Hematopoietic multipotent progenitor cell treated with erythropoietin and hydrocortisone succinate and interleukin-3 and kit ligand, for 17 days (in vitro differentiated cells): ENCODE measurements at regions not wholly inside any gene's neighbourhood (a gene's known extent, or its start where the extent isn't known, plus 50 kb on each side); places are given as distances from the start of the nearest gene placed in this dataset.

ENCODE experiments used
- DNase-seq: peaks from one replicate; pipeline ENCODE4 v3.0.0-alpha.2; 2015; ENCODE audit warnings: low spot score

DNA sequence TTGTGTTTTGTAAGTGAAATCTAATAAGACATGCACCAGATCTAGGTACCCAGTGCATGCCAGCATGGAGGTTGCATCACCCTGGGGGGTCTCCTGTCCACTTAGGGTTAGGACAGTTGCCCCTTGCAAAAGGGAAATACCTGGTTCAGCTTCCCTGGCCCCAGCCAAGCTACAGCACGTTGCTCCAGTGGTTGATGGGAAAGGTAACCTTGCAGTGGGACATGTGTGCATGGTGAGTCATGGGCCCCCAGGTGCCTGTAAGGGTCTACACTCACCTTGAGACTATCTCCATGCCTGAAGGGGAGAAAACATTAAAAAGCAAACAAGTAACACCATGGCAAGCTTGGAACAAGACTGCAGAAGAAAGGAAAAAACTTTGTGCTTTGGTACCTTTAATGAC is 143.9 kb downstream of the LSM5 start:
- DNase-seq, result no peak

DNA sequence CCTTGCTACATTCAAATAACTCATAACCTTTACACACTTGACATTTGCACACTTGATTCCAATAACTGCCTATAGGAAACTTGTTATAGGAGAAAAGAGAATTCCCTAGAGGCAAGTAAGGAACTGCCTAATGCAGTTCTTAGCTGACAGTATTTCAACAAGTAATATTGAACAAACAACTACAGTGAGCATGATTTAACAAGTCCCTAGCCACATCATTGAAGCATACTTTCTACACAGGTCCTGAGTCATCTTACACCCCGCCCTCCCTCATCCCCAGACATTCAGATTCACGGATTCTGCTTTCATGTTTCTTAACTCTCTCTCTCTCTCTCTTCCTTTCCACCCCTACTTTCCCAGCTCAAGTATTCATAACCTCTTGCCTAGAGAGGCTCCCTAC is 153.5 kb downstream of the LSM5 start:
- no peak for DNase-seq

DNA sequence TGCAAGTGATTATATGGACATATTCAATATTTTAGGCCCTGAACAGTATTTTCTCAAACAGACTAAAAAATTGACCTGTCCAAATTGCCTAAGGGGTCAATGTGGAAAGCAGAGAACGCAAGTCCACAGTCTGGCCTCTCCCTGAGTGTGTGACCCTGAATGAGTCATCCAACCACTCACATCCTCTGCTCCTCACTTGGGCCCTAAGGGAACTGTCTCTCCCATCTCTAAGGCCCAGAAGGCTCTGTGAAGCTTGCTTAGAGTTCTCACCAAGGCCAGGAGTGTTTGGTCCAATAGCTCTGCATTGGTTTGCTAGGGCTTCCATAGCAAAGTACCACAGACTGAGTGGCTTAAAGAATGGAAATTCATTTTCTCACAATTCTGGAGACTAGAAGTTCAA is 155.1 kb downstream of the LSM5 start:
- no peak for DNase-seq

DNA sequence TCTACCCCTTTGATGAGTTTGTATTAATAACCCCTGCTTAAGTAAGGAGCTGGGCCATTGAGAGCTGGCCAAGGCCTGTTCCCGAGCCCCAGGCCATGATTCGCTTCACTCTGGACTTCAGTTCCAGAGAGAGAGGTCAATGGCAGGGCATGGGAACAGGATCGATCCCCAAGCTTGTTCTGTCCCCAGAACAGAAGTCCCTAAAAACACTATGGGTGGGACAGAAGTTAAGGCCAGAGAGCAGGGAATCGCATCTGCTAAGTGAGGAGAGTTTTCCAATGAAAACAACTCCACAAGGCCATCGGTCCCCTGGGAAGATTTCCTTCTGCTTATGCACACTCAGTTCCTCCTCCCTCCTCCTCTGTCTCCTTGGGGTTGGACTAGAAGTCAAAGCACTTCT is 159.6 kb downstream of the LSM5 start:
- DNase-seq, result no peak

DNA sequence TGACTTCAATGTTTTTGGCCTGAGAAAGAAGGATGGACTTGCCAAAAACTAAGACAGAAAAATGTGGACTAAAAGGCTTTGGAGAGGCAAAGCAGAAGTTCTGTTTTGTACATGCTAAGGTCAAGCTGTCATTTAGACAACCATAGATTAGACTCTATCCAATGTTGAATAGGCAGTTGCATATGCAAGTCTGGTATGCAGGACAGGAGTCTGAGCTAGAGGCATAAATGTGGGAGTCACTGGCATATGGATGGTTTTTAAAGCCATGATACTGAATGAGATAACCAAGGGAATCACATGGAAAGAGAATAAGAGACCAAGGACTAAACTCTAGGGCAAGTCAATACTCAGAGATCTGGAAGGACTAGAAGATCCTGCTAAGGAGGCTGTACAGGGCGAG is 164.1 kb downstream of the LSM5 start:
- DNase-seq, result no peak

DNA sequence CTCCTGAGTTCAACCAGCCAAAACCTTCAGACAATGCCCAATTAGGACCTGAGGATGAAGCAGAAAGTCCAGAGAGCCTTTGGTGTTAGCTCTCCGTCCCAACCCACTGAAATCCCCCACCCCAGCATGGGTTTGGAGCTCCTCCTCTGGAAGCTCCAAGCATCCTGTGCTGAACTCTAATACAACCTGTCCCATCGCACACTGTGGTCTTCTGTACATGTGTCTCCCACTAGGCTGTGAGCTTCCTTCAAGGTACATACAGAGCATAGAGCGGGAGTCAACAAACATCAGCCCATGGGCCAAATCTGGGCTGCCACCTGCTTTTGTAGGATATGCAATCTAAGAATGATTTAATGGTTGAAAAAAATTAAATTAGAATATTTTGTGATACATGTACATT is 166.5 kb downstream of the LSM5 start:
- no peak for DNase-seq

DNA sequence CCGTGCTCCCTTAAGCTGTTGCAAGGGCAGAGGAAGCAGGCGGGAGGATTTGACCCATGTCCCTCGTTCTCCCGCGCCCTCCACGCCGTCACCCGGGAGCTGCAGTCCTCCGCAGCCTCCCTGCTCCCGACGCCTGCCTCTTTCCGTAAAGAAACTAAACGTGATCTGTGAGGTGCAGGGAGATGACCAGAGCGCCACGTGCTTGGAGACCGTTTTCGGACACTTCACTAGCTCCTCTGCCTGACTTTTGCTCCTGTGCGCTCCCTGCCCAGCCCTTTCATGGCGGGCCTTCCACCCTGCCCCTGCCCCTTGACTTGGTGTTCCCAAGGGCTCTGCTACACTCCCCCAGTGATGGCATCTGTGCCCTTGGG is 171.2 kb downstream of the LSM5 start:
- DNase-seq, result no peak

DNA sequence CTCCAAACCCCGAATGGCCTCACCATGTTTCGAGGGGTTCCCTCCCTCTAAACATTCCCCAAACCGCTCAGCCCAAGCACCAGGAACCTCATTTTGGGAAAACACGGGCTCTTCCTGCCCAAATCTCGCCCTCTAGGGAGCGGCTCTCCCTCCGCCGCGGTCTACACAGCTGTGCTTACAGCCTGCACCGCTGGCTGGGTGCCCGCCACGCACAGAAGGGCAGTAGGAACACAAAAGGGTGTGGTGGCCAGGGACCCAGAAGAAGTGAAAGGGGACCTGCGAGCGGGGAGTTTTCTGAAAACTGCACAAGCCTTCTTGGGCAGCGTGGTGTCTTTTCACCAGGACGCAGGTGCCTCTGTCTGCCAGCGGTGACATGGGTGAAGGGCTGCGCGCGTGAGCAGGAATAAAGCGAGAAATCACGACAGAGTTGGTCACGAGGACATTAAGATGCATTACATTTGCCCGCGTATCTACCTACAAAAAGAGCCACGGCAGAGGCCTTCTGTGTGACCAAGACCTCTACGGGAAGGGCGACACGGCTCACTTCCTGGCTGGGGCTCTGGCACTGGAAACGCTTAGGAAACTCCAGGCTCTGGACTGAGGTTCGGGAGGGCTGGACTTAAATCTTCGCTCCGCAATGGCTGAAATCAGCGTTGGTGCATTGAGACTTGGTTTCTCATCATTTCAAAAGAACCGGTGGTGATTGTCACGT is 171.7 kb downstream of the LSM5 start:
- DNase-seq, result no peak

DNA sequence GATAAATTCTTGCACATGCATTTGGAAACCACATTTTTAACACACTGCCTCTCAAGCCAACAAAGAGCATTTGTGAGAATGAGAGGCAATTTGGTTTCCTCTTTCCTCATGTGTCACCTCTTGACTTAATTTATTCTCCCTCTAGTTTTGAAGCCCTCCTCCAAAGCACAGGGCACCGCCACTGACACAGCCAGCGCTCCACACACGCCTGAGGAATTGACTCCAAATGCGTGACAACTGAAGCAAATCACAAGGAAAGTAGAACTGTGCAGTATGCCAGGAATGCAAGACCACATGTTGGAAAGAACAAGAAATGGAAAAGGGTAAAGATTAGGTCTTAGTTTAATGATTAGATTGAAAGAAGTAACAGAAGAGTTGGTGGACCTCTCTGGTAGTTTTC is 173.3 kb downstream of the LSM5 start:
- no peak for DNase-seq

DNA sequence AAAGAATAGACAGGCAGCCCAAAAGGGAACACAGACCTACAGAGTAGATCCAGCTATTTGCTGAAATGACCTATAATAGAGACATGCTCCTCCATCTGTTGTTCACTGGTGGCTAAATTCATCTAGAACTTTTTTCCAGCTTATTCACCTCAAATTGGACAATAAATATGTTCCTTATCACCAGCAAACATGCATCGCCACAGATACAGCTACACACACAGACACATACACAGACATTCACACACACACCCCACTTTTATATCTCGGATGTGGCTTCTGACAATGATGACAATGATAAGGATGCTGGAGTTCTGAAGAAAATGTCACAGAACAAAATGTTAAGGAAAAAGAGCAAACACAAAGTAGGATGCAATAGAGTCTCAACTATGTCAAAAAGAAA is 175.4 kb downstream of the LSM5 start:
- no peak for DNase-seq

DNA sequence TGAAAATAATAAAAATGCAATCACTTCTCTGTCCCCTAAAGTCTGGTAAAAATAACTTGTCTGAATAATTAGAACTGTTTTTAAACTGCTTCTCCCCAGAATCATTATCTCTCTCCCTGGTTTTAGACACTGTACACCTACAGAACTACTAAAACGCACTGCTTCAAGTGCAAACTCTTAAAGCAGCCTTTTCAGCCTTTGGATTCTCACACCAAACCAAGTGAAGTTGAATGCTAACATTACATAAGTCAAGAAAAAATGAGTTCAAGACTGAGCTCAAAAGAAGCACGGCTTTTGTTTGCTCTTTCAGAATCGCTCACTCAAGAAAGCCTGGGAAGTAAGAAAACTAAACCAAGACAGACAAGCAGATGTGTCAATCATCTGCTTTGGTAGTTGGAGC is 188.8 kb downstream of the LSM5 start:
- no peak for DNase-seq

DNA sequence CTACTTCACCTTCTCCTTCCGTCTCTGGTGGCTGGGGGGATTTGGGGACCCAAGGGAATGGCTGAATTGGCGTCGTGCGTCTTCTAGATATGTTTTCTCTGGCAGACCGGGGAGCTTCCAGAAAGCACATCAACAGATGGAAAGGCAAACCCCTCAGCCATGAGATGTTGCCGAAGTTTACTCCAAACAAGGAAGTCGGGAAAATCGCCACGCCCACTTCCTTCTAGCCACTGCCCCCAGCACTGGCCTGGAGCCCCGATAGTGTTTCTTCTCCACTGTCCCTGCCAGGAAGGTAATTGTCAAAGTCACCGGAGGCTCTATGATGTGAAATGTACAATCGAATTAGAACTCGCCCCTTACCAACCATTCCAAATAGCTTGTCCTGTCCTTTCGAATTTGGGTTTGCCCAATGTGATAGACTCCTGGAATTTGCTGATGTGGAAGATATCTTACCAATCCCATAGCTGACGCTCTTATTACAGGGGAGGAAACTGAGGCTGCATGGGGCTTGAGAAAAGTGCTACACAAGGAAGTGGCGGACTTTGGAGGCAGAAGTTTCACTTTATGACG is 191.0 kb downstream of the LSM5 start:
- DNase-seq, result no peak

DNA sequence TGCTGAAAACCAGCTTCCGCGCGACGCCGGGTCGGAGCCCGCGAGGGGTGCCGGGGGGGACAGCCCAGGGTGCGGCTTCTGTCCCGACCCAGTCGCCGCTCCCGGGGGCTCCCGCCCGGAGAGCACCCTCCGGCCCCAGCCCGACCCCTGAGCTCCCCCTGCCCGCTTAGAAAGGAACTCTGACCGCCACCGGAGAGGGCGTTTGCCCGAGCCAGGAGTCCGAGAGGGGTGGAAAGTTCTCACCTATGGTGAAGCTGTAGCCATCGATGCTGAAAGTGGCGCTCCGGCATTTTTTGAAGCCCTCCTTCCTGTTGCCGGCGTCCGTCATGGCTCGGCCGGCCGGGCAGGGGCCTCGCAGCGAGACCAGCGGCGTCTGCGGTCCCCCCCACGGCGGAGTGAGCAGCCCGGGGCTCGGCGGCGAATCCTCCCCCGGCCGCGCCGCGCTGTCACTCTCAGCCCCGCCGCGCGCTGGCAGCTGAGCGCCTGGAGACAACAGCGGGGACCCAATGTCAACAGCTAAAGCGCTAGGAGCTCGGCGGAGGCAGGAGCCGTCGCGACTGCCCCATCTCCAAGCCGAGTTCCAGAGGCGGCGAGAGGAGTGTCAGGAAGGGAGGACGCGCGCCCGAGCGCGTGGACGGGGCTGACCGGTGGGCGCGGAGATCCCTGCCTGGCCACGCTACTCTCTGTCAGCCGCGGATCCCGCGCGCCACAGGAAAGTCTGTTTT is 191.6 kb downstream of the LSM5 start:
- no peak for DNase-seq

DNA sequence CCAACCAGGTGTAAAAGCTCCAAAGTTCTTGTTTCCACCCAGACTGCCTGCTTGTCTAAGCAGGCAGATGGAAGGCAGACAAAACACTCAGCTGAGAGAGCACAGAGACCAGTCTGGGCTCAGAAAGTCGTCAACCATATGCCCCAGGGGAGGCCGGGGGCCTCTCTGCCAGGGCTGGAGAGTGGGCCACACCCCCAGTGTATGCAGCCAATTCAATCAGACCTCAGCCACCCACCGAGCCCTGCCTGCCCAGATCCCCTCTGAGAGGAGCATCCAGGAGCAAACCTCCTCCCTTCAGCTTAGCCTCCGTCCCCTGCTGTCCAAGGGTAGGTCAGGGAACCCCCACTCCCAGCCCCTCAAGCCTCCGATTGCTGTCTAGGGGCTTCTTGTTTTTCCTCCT is 196.3 kb downstream of the LSM5 start:
- DNase-seq, result no peak

DNA sequence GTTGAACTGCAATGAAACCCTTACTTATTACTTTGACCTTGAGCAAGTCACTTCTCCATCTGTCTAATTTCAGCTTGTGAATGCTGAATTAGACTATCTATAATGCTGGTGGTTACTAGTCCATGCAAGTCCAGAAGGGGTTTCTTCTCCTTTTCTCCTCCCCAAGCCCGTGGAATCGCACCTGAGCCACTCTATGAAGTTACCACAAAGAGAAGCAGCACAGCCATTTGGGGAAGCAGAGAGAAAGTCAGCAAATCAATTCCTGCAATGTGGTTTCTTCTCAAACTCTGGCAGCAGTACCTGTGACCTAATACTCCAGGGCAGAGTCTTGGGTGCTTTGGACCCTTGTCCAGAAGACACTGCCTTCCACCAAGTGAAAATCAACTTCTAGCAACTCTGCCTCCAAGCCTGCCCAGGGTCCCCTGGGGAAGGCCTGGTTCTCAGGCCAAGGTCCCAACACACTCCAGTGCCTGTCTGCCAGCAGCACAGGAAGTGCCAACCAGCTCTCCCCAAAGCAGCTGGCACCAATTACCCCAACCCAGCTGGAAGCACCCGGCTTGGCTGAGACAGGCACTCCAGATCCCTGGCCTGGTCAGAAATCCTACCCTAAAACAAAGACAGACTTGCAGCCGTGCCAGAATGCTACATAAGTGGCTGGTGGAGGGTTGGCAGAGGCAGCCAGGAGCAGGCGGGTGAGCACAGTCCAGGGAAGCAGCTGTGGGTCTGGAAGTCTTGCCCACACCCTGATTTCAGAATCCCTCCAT is 200.3 kb downstream of the LSM5 start:
- no peak for DNase-seq

DNA sequence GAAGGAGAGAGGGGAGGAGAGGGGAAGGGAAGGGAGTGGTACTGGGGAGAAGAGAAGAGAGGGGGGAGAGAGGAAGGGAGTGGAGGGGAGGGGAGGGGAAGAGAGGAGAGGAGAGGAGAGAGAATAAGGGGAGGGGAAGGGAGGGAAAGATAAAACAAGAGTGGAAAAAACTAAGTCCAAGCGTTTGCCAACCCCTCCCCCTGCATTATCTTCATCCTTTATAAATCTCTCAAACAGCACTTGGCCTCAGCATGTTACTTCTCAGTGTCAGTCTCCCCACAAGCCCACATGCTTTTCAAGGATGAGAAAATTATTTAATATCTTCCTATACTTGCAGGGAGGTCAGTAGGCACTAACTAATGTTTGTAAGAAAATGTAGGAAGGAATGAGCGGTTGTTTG is 204.5 kb downstream of the LSM5 start:
- DNase-seq, result no peak

DNA sequence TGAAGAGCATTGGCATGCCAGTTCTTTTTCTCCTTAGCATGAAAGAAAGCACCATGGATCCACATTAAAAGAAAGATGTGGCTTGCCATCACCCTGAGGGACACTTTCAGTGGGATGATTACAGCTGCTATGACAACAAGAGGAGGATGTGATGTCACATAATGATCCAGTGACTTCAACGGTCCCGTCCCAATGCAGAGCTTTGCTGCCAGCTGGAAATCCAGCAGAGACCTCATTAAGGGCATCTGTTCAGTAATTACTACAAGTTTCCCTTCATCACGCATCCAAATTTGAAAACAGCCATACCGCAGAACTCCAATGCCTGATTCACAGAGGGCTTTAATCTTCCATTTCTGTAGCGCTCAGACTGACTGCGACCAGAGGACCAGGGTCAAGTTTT is 206.6 kb downstream of the LSM5 start:
- DNase-seq, result no peak

DNA sequence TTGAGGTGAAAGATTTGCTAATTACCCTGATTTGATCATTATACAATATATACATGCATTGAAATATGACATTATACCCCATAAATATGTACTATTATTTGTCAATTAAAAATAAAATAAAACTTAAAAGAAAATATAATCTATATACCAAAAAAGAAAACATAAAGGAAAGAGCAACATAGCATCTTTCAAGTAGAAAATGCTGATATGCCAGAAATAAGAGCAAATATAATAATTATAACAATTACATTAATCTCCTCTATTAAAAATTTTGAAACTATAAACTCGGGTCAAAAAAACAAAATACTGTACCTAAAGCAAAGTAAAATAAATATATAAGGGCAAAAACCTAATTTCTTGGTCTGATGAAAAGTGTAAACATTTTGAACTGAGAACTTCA is 209.3 kb upstream of the PDE1C start:
- no peak for DNase-seq

DNA sequence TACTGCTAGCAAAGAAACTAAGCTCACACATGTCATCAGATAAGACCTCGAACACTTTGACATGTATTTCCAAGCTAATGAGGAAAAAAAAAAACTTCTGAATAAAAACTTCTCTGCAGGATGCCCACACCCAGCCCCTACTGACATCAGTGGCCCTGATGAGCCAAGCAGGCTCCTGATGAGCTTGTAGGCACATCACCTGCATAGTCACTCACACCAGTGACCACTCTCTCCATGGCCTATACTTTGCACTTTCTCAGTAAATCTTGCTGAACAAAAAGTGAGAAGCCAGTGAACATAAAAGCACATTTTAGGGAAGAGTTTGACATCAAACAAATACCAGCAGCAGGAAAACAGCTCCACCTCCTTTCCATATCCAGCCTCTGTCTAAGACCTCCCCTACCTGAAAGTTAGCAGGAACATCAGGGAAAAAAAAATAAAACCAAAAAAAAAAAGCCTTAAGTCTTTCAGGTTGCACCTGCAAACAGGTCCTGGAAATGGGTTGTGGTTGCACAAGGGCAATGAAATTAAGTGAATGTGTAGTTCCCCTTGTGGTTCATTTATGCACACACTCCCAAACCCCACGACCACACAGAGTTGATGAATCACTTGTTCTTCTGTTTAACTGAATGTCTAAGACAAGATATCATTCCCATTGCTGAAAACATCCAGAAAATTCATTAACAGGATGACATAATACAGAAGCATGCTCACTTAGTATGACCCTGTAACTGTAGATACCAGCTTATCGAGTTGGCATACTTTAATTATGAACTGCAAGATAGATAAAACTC is 205.2 kb upstream of the PDE1C start:
- no peak for DNase-seq

DNA sequence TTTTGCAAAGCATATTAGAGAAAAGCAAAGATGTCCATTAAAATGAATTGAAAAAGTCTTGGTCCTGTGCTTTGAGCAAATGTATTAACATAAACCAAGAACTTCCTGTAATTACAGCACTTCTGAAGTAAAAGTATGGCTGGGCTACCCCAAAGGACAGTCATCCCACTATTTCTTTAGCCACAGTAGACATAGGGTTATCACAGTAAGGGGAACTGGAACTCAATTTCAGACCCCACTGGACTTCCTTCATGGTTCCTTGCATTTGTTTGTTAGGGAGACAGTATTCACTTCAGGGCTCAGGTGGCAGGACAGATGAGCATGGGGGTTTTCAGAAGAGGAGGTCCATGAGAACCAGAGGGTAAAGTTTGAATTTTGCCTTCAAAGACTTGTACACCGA is 203.1 kb upstream of the PDE1C start:
- DNase-seq, result no peak

DNA sequence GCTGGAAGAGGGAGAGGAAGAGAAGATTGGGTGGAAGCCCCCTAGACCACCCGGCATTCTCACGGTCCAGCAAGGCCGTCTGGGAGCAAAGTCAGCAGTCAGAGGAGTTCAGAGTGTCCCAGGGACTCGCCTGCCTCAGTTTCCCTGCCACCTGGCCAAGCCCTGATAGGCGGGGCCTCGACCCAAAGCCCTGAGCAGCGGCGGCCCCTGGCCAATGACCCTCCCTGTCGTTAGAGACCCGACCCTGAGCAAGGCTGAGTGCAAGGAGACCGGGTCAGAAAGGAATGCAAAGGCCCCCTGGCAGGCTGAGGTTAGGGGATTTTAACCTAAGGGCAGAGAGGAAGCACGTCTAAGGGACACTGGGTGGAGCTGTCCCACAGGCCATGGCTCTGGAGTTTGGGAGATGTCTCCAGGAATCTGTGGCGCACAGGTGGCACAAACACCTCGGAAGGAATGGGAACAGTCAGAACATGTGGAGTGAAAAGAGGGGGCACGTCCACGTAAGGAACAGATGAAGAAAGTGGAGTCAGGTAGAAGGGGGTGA is 196.8 kb upstream of the PDE1C start:
- DNase-seq, result no peak

DNA sequence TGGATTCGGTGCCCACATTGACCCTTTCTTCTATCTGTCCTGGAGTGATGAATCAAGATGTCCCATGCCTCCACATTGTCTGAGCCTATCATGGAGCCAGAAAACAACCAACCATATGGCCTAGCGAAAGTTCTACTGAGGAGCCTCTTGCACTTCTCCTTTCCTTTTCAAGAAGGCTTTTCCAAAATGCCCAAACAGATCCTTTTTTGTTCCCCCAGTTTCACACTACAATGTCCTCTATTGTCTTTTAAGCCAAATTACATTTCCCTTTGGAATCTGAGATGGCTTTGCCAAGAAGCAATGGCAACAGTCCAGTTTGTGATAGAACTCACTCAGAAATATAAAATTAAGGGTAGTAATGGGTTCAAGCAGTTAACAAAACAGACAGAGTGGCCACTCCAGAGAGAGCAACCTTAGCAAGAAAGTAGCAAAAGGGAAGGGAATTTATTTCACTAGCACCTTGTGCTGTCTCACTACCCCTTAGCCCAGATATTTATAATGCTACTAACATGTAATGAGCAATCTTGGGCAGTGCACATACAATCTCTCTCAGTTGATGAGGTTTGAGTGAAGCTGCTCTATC is 194.6 kb upstream of the PDE1C start:
- no peak for DNase-seq
